ENCODE measurements at regions not wholly inside any gene's neighbourhood (a gene's known extent, or its start where the extent isn't known, plus 50 kb on each side); places are given as distances from the start of the nearest gene placed in this dataset.

GRCh38 chr3:168362156-168362555 lies 266.4 kb upstream of the GOLIM4 start:
- in situ Hi-C loops (cut with HindIII; ENCODE audit: low pct_unique_long_range_greater_than_20kb, low sequenced_read_pairs): no loop called here
- no peak for DNase-seq (ENCODE audit: low read depth)

- DNase-seq (ENCODE audit: low read depth): no peak
- in situ Hi-C loops (cut with HindIII; ENCODE audit: low pct_unique_long_range_greater_than_20kb, low sequenced_read_pairs): no loop called here
Observed at GRCh38 chr3:168360993-168361392, 265.3 kb upstream of the GOLIM4 start.

- no peak for DNase-seq (ENCODE audit: low read depth)
- in situ Hi-C loops (cut with HindIII; ENCODE audit: low pct_unique_long_range_greater_than_20kb, low sequenced_read_pairs): no loop called here
Observed at GRCh38 chr3:168342946-168343850, 247.5 kb upstream of the GOLIM4 start.

- no peak for DNase-seq (ENCODE audit: low read depth)
- in situ Hi-C loops (cut with HindIII; ENCODE audit: low pct_unique_long_range_greater_than_20kb, low sequenced_read_pairs): no loop called here
Observed at GRCh38 chr3:168341956-168342936, 246.5 kb upstream of the GOLIM4 start.

GRCh38 chr3:168341192-168341815 lies 245.6 kb upstream of the GOLIM4 start:
- DNase-seq (ENCODE audit: low read depth): no peak
- in situ Hi-C loops (cut with HindIII; ENCODE audit: low pct_unique_long_range_greater_than_20kb, low sequenced_read_pairs): no loop called here

GRCh38 chr3:168338161-168338560 lies 242.4 kb upstream of the GOLIM4 start:
- in situ Hi-C loops (cut with HindIII; ENCODE audit: low pct_unique_long_range_greater_than_20kb, low sequenced_read_pairs): no loop called here

GRCh38 chr3:168336276-168336675 lies 240.6 kb upstream of the GOLIM4 start:
- in situ Hi-C loops (cut with HindIII; ENCODE audit: low pct_unique_long_range_greater_than_20kb, low sequenced_read_pairs): no loop called here
- DNase-seq (ENCODE audit: low read depth): no peak

More at GRCh38 chr3:168338161-168338560, 242.4 kb upstream of the GOLIM4 start:
- DNase-seq (ENCODE audit: low read depth): no peak

- DNase-seq (ENCODE audit: low read depth): no peak
- in situ Hi-C loops (cut with HindIII; ENCODE audit: low pct_unique_long_range_greater_than_20kb, low sequenced_read_pairs): no loop called here
Observed at GRCh38 chr3:168333410-168333935, 237.7 kb upstream of the GOLIM4 start.

GRCh38 chr3:168331756-168332155 lies 236.0 kb upstream of the GOLIM4 start:
- no peak for DNase-seq (ENCODE audit: low read depth)
- in situ Hi-C loops (cut with HindIII; ENCODE audit: low pct_unique_long_range_greater_than_20kb, low sequenced_read_pairs): no loop called here

GRCh38 chr3:168330983-168331382 lies 235.3 kb upstream of the GOLIM4 start:
- in situ Hi-C loops (cut with HindIII; ENCODE audit: low pct_unique_long_range_greater_than_20kb, low sequenced_read_pairs): no loop called here
- DNase-seq (ENCODE audit: low read depth): no peak

- no peak for DNase-seq (ENCODE audit: low read depth)
- in situ Hi-C loops (cut with HindIII; ENCODE audit: low pct_unique_long_range_greater_than_20kb, low sequenced_read_pairs): no loop called here
Observed at GRCh38 chr3:168327856-168328255, 232.1 kb upstream of the GOLIM4 start.

- in situ Hi-C loops (cut with HindIII; ENCODE audit: low pct_unique_long_range_greater_than_20kb, low sequenced_read_pairs): no loop called here
- DNase-seq (ENCODE audit: low read depth): no peak
Observed at GRCh38 chr3:168325684-168326083, 230.0 kb upstream of the GOLIM4 start.

GRCh38 chr3:168322941-168323340 lies 227.2 kb upstream of the GOLIM4 start:
- in situ Hi-C loops (cut with HindIII; ENCODE audit: low pct_unique_long_range_greater_than_20kb, low sequenced_read_pairs): no loop called here
- no peak for DNase-seq (ENCODE audit: low read depth)

GRCh38 chr3:168314166-168314565 lies 218.4 kb upstream of the GOLIM4 start:
- in situ Hi-C loops (cut with HindIII; ENCODE audit: low pct_unique_long_range_greater_than_20kb, low sequenced_read_pairs): no loop called here
- DNase-seq (ENCODE audit: low read depth): no peak

GRCh38 chr3:168312984-168313383 lies 217.3 kb upstream of the GOLIM4 start:
- no peak for DNase-seq (ENCODE audit: low read depth)
- in situ Hi-C loops (cut with HindIII; ENCODE audit: low pct_unique_long_range_greater_than_20kb, low sequenced_read_pairs): no loop called here

GRCh38 chr3:168307893-168308292 lies 212.2 kb upstream of the GOLIM4 start:
- no peak for DNase-seq (ENCODE audit: low read depth)
- in situ Hi-C loops (cut with HindIII; ENCODE audit: low pct_unique_long_range_greater_than_20kb, low sequenced_read_pairs): no loop called here

GRCh38 chr3:168295027-168295426 lies 199.3 kb upstream of the GOLIM4 start:
- DNase-seq (ENCODE audit: low read depth): no peak
- in situ Hi-C loops (cut with HindIII; ENCODE audit: low pct_unique_long_range_greater_than_20kb, low sequenced_read_pairs): no loop called here

- DNase-seq (ENCODE audit: low read depth): no peak
- in situ Hi-C loops (cut with HindIII; ENCODE audit: low pct_unique_long_range_greater_than_20kb, low sequenced_read_pairs): no loop called here
Observed at GRCh38 chr3:168292296-168292695, 196.6 kb upstream of the GOLIM4 start.

All from Caki2 (cell line).